ENCODE measurements at regions not wholly inside any gene's neighbourhood (a gene's known extent, or its start where the extent isn't known, plus 50 kb on each side); places are given as distances from the start of the nearest gene placed in this dataset.
"Not testable (repeated sequence)": the region's sequence is repeated elsewhere in the genome, so short reads cannot be mapped to it uniquely, and the experiment has no call there.

- DNase-seq (ENCODE audit: low read depth), result no peak
- H3K4me3 ChIP-seq (ENCODE audit: low read length), result no peak overlapping the region
- TF ChIP-seq, protein P1, sequence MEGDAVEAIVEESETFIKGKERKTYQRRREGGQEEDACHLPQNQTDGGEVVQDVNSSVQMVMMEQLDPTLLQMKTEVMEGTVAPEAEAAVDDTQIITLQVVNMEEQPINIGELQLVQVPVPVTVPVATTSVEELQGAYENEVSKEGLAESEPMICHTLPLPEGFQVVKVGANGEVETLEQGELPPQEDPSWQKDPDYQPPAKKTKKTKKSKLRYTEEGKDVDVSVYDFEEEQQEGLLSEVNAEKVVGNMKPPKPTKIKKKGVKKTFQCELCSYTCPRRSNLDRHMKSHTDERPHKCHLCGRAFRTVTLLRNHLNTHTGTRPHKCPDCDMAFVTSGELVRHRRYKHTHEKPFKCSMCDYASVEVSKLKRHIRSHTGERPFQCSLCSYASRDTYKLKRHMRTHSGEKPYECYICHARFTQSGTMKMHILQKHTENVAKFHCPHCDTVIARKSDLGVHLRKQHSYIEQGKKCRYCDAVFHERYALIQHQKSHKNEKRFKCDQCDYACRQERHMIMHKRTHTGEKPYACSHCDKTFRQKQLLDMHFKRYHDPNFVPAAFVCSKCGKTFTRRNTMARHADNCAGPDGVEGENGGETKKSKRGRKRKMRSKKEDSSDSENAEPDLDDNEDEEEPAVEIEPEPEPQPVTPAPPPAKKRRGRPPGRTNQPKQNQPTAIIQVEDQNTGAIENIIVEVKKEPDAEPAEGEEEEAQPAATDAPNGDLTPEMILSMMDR (conservative IDR thresholded peaks at IDR 0.05; ENCODE audit: low read length), result no peak
Measured at GRCh38 chr6:25197111-25197510, 82.1 kb upstream of the CARMIL1 start.

DNA sequence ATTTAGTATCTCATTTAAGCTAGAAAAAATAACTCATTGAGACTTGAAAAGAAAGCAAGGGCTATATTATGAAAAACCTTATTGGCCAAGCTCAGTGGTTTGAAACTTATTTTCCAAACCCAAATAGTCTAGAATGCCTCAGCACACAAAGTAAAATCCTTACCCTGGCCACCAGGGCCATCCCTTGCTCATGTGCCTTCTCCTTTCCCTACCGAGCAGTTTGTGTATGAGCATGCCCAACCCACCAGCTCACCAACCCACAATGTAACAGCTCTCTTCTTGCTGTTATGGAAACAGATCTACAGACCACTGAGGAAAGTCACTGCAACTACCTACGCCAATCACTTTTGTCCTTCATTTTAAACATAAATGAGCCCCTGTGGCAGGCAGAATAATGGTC, 79.6 kb upstream of the CARMIL1 start:
- TF ChIP-seq, protein P1 (conservative IDR thresholded peaks at IDR 0.05; ENCODE audit: low read length), result no peak
- H3K4me3 ChIP-seq (ENCODE audit: low read length), result no peak overlapping the region
- DNase-seq (ENCODE audit: low read depth), result no peak

DNA sequence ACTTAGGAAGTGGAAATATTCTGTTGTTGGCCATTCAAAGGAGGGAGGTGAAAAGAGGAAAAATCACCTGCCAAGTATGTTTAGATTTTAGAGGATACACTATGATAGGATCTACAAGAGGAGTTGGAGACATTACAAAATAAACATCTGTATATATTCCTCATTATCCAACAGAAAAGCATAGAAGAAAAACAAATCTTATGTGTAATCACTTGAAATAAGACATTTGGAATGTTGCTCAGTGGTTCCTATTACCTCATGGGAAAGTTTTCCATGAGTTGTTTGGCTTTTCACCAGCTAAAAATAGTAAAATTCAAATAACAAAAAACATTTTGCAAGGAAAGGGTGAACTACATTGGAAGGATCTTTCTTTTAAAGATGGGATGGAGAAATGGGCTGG, 76.7 kb upstream of the CARMIL1 start:
- TF ChIP-seq, protein P1 (conservative IDR thresholded peaks at IDR 0.05; ENCODE audit: low read length), result no peak
- peak; percentile 78 for DNase-seq (ENCODE audit: low read depth)
- no peak overlapping the region for H3K4me3 ChIP-seq (ENCODE audit: low read length)

DNA sequence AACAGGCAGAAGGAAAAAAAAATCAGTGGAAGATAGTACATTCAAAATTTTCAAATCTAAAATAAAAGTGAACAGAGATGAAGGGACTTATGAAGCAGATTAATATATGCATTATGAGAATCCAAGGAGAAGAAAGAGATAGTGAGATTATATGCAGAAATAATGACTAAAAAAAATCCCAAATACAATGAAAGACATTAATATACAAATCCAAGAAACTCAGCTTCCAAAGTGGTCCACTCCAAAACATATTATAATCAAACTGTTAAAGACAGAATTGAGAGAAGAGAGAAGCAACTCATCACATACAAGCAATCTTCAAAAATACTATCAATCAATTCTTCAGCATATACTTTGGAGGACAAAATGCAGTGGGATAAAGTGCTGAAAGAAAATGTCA, 73.5 kb upstream of the CARMIL1 start:
- TF ChIP-seq, protein P1 (conservative IDR thresholded peaks at IDR 0.05; ENCODE audit: low read length), result no peak
- DNase-seq (ENCODE audit: low read depth), result no peak
- no peak overlapping the region for H3K4me3 ChIP-seq (ENCODE audit: low read length)

GRCh38 chr6:25207453-25208155, 71.6 kb upstream of the CARMIL1 start:
- not testable (repeated sequence) for DNase-seq (ENCODE audit: low read depth); H3K4me3 ChIP-seq (ENCODE audit: low read length)

- peak; percentile 23 for DNase-seq (ENCODE audit: low read depth)
- TF ChIP-seq, protein P1 (conservative IDR thresholded peaks at IDR 0.05; ENCODE audit: low read length), result no peak
- no peak overlapping the region for H3K4me3 ChIP-seq (ENCODE audit: low read length)
Measured at GRCh38 chr6:25215881-25216280, 63.3 kb upstream of the CARMIL1 start.

GRCh38 chr6:25217302-25217701, 61.9 kb upstream of the CARMIL1 start:
- no peak overlapping the region for H3K4me3 ChIP-seq (ENCODE audit: low read length)
- DNase-seq (ENCODE audit: low read depth), result peak; percentile 79
- TF ChIP-seq, protein P1 (conservative IDR thresholded peaks at IDR 0.05; ENCODE audit: low read length), result no peak

Measured in AG10803 (cell line).